Lower lobe of right lung (tissue), 2 donors: ENCODE measurements at regions not wholly inside any gene's neighbourhood (a gene's known extent, or its start where the extent isn't known, plus 50 kb on each side); places are given as distances from the start of the nearest gene placed in this dataset.

Experiments
- ATAC-seq, 2 donors: fragments of 200-7000 bp; cut with Tn5 transposase; one replicate each; pipeline ENCODE4 v1.9.1; 2020 to 2022; ENCODE audit warnings: mild to moderate bottlenecking in 2 of 2, moderate library complexity in 2 of 2
- DNase-seq: peaks from one replicate; pipeline ENCODE4 v3.0.0-alpha.2; 2020
- H3K27ac ChIP-seq: fragments of 200-600 bp; one replicate; pipeline ENCODE4 v1.8.0; 2022
- H3K27me3 ChIP-seq: fragments of 200-600 bp; one replicate; pipeline ENCODE4 v1.8.0; 2022; ENCODE audit warnings: low read depth
- H3K36me3 ChIP-seq: fragments of 200-600 bp; one replicate; pipeline ENCODE4 v1.8.0; 2022; ENCODE audit warnings: mild to moderate bottlenecking
- H3K4me1 ChIP-seq: fragments of 200-600 bp; one replicate; pipeline ENCODE4 v1.8.0; 2022
- H3K4me3 ChIP-seq: fragments of 200-600 bp; one replicate; pipeline ENCODE4 v1.8.0; 2022; ENCODE audit warnings: mild to moderate bottlenecking
- H3K9me3 ChIP-seq: fragments of 200-600 bp; one replicate; pipeline ENCODE4 v1.8.0; 2022
- CTCF ChIP-seq: fragments of 200-600 bp; IDR thresholded peaks from one replicate; pipeline ENCODE4 v1.8.0; 2022; ENCODE audit warnings: antibody characterized with exemption, mild to moderate bottlenecking
- intact Hi-C: fragments of 100-400 bp; cut with DNase I; formaldehyde crosslinking; loops from one replicate; pipeline ENCODE4 v1.11.0; 2022
- donor health status: DM: no; HTN: yes; CAD: no; lungs with severe emphysema.

GRCh38 chr9:118736406-118736805 is 632.8 kb downstream of the BRINP1 start:
- DNase-seq (no peak), ATAC-seq (no peak)

GRCh38 chr9:118751077-118751847 is 618.0 kb downstream of the BRINP1 start:
- DNase-seq (no peak), ATAC-seq (no peak)
- no peak overlapping the region for H3K4me3 ChIP-seq
- no peak overlapping the region for H3K27ac ChIP-seq
- no peaks in the 10 kb centered on the region for H3K27me3 ChIP-seq
- intact Hi-C loops, result no loop called here
- no peak for TF ChIP-seq CTCF
- H3K36me3 ChIP-seq, result no peaks in the 10 kb centered on the region
- H3K9me3 ChIP-seq, result peaks cover 3% of the 10 kb centered on the region
- H3K4me1 ChIP-seq, result no peaks in the 10 kb centered on the region

More at GRCh38 chr9:118736406-118736805, 632.8 kb downstream of the BRINP1 start:
- TF ChIP-seq CTCF, result no peak
- no peaks in the 10 kb centered on the region for H3K27me3 ChIP-seq
- no peaks in the 10 kb centered on the region for H3K36me3 ChIP-seq
- intact Hi-C loops, result no loop called here
- peaks cover 9% of the 10 kb centered on the region for H3K9me3 ChIP-seq
- H3K4me1 ChIP-seq, result no peaks in the 10 kb centered on the region
- no peak overlapping the region for H3K4me3 ChIP-seq
- H3K27ac ChIP-seq, result no peak overlapping the region

- H3K27ac ChIP-seq, result no peak overlapping the region
- ATAC-seq, result peak in 1 of 2 donors; percentile 29
- no peaks in the 10 kb centered on the region for H3K4me1 ChIP-seq
- no peaks in the 10 kb centered on the region for H3K36me3 ChIP-seq
- intact Hi-C loops, result no loop called here
- no peaks in the 10 kb centered on the region for H3K27me3 ChIP-seq
- H3K4me3 ChIP-seq, result no peak overlapping the region
- TF ChIP-seq CTCF, result no peak
- no peak for DNase-seq
- H3K9me3 ChIP-seq, result peaks cover 3% of the 10 kb centered on the region
Measured at GRCh38 chr9:118751848-118752223, 617.4 kb downstream of the BRINP1 start.

GRCh38 chr9:118761016-118761790 is 608.0 kb downstream of the BRINP1 start:
- Histone ChIP-seq H3K9me3 (no peaks in the 10 kb centered on the region), H3K4me1 (no peaks in the 10 kb centered on the region), H3K4me3 (no peak overlapping the region), H3K27me3 (no peaks in the 10 kb centered on the region), H3K36me3 (no peaks in the 10 kb centered on the region), H3K27ac (no peak overlapping the region)
- no peak for ATAC-seq
- no peak for DNase-seq
- no peak for TF ChIP-seq CTCF
- intact Hi-C loops, result no loop called here

- intact Hi-C loops, result no loop called here
- H3K27ac ChIP-seq, result no peak overlapping the region
- TF ChIP-seq CTCF, result no peak
- no peak overlapping the region for H3K4me3 ChIP-seq
- no peaks in the 10 kb centered on the region for H3K36me3 ChIP-seq
- no peaks in the 10 kb centered on the region for H3K9me3 ChIP-seq
- DNase-seq (no peak), ATAC-seq (no peak)
- no peaks in the 10 kb centered on the region for H3K4me1 ChIP-seq
- H3K27me3 ChIP-seq, result no peaks in the 10 kb centered on the region
Measured at GRCh38 chr9:118767571-118767970, 601.7 kb downstream of the BRINP1 start.
